ENCODE measurements at regions not wholly inside any gene's neighbourhood (a gene's known extent, or its start where the extent isn't known, plus 50 kb on each side); places are given as distances from the start of the nearest gene placed in this dataset.

DNA sequence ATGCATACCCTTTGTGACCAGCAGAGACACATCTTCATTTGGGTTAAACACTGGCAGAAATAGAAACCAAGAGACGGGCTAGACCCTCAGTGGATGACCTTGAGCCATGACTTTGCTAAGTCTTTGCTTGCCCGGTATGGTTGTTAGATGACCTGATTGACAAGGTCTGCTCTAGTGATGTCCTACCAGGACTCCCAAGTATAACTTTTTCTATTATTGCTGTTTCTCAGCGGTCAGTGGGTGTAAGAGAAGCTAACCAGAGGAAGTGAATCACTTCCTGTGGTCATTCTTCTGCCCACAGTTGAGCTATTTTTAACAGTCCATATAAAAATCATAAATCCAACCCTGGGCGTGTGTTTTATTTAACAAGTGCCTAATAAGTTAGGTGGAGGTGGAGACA is 126.2 kb upstream of the ETS2 start:
- H3K27ac ChIP-seq: peak overlapping the region in 2 of 12 donors; percentile 21 to 31
- H3K4me3 ChIP-seq: no peak overlapping the region
- H3K36me3 ChIP-seq: no peaks in the 10 kb centered on the region
- peaks cover 0 to 57% (median 0%) of the 10 kb centered on the region in 9 donors for H3K27me3 ChIP-seq
- H3K4me1 ChIP-seq: peaks cover 0 to 19% (median 7%) of the 10 kb centered on the region in 12 donors
- DNase-seq (no peak), ATAC-seq (peak in 3 of 4 donors; percentile 64 to 86 (median 84))
- 37 to 53% (median 43%) methylated on average over 4 of the region's 4 CpGs for WGBS, 4 donors
- intact Hi-C loops (cut with DNase I): no loop called here
- TF ChIP-seq CTCF (IDR thresholded peaks at IDR 0.05): no peak
- no peak for TF ChIP-seq POLR2A (IDR thresholded peaks at IDR 0.05)
- no peaks in the 10 kb centered on the region for H3K9me3 ChIP-seq

- Histone ChIP-seq H3K27ac (no peak overlapping the region), H3K27me3 (peaks cover 0 to 56% (median 0%) of the 10 kb centered on the region in 9 donors), H3K9me3 (no peaks in the 10 kb centered on the region), H3K4me1 (peaks cover 0 to 19% (median 7%) of the 10 kb centered on the region in 12 donors), H3K4me3 (no peak overlapping the region), H3K36me3 (no peaks in the 10 kb centered on the region)
- no peak for ATAC-seq
- WGBS, 4 donors: 68 to 78% (median 73%) methylated on average over 3 of the region's 3 CpGs
- intact Hi-C loops (cut with DNase I): no loop called here
- DNase-seq: no peak
- TF ChIP-seq CTCF (IDR thresholded peaks at IDR 0.05) (no peak), POLR2A (IDR thresholded peaks at IDR 0.05) (no peak)
Observed at GRCh38 chr21:38680401-38680800, 125.3 kb upstream of the ETS2 start.

GRCh38 chr21:38683222-38683621 is 122.5 kb upstream of the ETS2 start:
- WGBS, 4 donors: 87 to 95% (median 88%) methylated on average over 4 of the region's 4 CpGs
- H3K27me3 ChIP-seq: peaks cover 0 to 47% (median 0%) of the 10 kb centered on the region in 9 donors
- TF ChIP-seq CTCF (IDR thresholded peaks at IDR 0.05) (no peak), POLR2A (IDR thresholded peaks at IDR 0.05) (no peak)
- H3K4me3 ChIP-seq: no peak overlapping the region
- no peak for ATAC-seq
- H3K27ac ChIP-seq: no peak overlapping the region
- no peaks in the 10 kb centered on the region for H3K36me3 ChIP-seq
- no peaks in the 10 kb centered on the region for H3K9me3 ChIP-seq
- H3K4me1 ChIP-seq: peaks cover 0 to 19% (median 7%) of the 10 kb centered on the region in 12 donors
- no peak for DNase-seq
- intact Hi-C loops (cut with DNase I): no loop called here

GRCh38 chr21:38688068-38688467 is 117.7 kb upstream of the ETS2 start:
- 46 to 76% (median 61%) methylated on average over 5 of the region's 5 CpGs for WGBS, 4 donors
- no peak overlapping the region for H3K27ac ChIP-seq
- H3K27me3 ChIP-seq: peaks cover 0 to 33% (median 0%) of the 10 kb centered on the region in 9 donors
- H3K4me3 ChIP-seq: no peak overlapping the region
- TF ChIP-seq POLR2A (IDR thresholded peaks at IDR 0.05) (no peak), CTCF (IDR thresholded peaks at IDR 0.05) (no peak)
- H3K36me3 ChIP-seq: no peaks in the 10 kb centered on the region
- DNase-seq (no peak), ATAC-seq (peak in 2 of 4 donors; percentile 13 to 65)
- peaks cover 0 to 3% (median 0%) of the 10 kb centered on the region in 12 donors for H3K4me1 ChIP-seq
- intact Hi-C loops (cut with DNase I): no loop called here
- H3K9me3 ChIP-seq: peaks cover 0 to 10% (median 0%) of the 10 kb centered on the region in 12 donors
